GM20000 (cell line): ENCODE measurements at regions not wholly inside any gene's neighbourhood (a gene's known extent, or its start where the extent isn't known, plus 50 kb on each side); places are given as distances from the start of the nearest gene placed in this dataset.

Source experiments
- DNase-seq: peaks from one replicate; pipeline ENCODE4 v3.0.0; 2012; ENCODE audit warnings: low spot score
- CTCF ChIP-seq: IDR thresholded peaks from 2 replicates; pipeline ENCODE4 v1.5.1; 2012; ENCODE audit warnings: mild to moderate bottlenecking, control low read depth; ENCODE audit errors: extremely low read depth, missing control alignments

GRCh38 chr4:28250646-28251045 lies 1390.0 kb downstream of the STIM2 start:
- no peak for TF ChIP-seq CTCF

DNA sequence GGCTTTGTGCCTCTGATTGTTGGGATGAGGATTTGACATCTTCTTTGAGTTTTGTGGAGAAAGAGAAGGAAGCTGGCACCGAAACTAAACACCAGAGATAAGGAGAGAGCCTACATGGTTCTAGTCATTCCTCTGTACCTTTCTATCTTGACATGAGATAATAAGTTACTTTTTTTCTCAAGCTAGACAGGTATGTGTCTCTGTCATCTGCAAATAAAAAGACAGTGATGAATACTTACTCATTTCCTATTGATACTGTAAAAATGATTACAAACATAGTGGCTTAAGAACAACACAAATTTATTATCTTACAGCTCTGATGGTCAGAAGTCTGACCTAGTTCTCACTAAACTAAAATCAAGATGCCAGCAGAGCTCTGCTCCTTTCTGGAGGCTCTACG lies 1391.2 kb downstream of the STIM2 start:
- no peak for DNase-seq
- TF ChIP-seq CTCF = no peak

More at GRCh38 chr4:28250646-28251045, 1390.0 kb downstream of the STIM2 start:
- DNase-seq = no peak

- DNase-seq = no peak
- no peak for TF ChIP-seq CTCF
Measured at GRCh38 chr4:28254003-28254402, 1393.4 kb downstream of the STIM2 start.

- no peak for TF ChIP-seq CTCF
- no peak for DNase-seq
Measured at GRCh38 chr4:28256295-28256694, 1395.7 kb downstream of the STIM2 start.

GRCh38 chr4:28259951-28260350 lies 1399.3 kb downstream of the STIM2 start:
- TF ChIP-seq CTCF = no peak

DNA sequence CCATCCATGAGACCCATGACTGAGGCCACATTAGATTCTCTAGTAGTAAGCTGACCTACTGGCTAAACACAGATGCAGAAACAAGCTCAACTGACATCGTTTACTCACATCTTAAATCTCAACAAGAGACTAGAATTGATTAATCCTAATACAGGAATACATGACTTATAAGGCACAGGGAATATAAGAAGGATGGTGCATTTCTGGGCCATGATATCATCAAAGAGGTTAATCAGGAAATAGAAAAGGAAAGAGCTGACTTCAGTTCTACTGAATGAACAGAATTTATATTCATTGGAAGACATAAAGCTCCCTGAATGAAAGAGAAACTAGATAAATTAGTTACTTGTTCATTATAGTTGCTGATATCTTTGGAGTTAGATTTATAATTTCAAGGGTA lies 1406.5 kb downstream of the STIM2 start:
- DNase-seq = no peak
- TF ChIP-seq CTCF = no peak

More at GRCh38 chr4:28259951-28260350, 1399.3 kb downstream of the STIM2 start:
- no peak for DNase-seq

DNA sequence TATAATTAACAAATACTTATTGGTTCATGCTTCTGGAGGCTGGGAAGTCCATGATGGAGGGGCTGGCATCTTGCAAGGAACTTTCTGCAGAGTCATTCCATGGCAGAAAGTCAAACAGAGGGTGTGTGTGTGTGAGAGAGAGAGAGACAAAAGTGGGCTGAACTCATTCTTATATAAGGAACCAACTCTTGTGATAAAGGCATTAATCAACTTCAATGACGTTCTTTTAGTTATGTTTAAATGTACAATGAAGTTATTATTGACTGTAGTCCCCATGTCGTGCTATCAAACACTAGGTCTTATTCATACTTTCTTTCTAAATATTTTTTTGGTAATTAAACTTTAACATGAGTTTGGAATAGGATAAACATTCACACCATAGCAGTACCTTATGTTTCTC lies 1408.8 kb downstream of the STIM2 start:
- no peak for DNase-seq
- TF ChIP-seq CTCF = no peak
